CD14-positive monocyte (primary cell): ENCODE measurements at regions not wholly inside any gene's neighbourhood (a gene's known extent, or its start where the extent isn't known, plus 50 kb on each side); places are given as distances from the start of the nearest gene placed in this dataset.
"Not testable (repeated sequence)": the region's sequence is repeated elsewhere in the genome, so short reads cannot be mapped to it uniquely, and the experiment has no call there.

Source experiments
- DNase-seq, 3 donors: peaks; one replicate each; pipeline ENCODE4 v3.0.0-alpha.2; 2011 to 2022
- H2AFZ ChIP-seq: 2 replicates; pipeline ENCODE4 v1.6.0; 2012; ENCODE audit warnings: mild to moderate bottlenecking, low read depth, low read length, inconsistent platforms; ENCODE audit not compliant: insufficient read depth, poor library complexity, severe bottlenecking
- H3K27ac ChIP-seq, 2 donors: 1 replicate in 1 of 2; 2 replicates in 1 of 2; pipeline ENCODE4 v1.5.1; 2012 to 2013; ENCODE audit warnings: low read length in 2 of 2, control low read depth in 1 of 2, inconsistent platforms in 1 of 2, low read depth in 1 of 2, mild to moderate bottlenecking in 1 of 2
- H3K27me3 ChIP-seq, 2 donors: one replicate each; pipeline versions ENCODE4 v1.6.0 to v1.6.1; 2011 to 2013; ENCODE audit warnings: low read length in 2 of 2; ENCODE audit not compliant: control insufficient read depth in 2 of 2, insufficient read depth in 2 of 2
- H3K36me3 ChIP-seq, 2 donors: replicated peaks in 1 of 2; 1 replicate in 1 of 2; 2 replicates in 1 of 2; pipeline versions ENCODE4 v1.5.1 to v1.6.1; 2012 to 2013; ENCODE audit warnings: low read length in 2 of 2, control low read depth in 1 of 2, inconsistent platforms in 1 of 2, mild to moderate bottlenecking in 1 of 2; ENCODE audit not compliant: insufficient read depth in 2 of 2, control insufficient read depth in 1 of 2
- H3K4me1 ChIP-seq, 2 donors: 1 replicate in 1 of 2; 2 replicates in 1 of 2; pipeline versions ENCODE4 v1.5.1 to v1.6.1; 2012 to 2013; ENCODE audit warnings: low read length in 2 of 2, control low read depth in 1 of 2, inconsistent platforms in 1 of 2, mild to moderate bottlenecking in 1 of 2, moderate library complexity in 1 of 2; ENCODE audit not compliant: insufficient read depth in 2 of 2, control insufficient read depth in 1 of 2
- H3K4me2 ChIP-seq: replicated peaks from 2 replicates; pipeline ENCODE3; 2012; ENCODE audit warnings: low read length, moderate library complexity, mild to moderate bottlenecking; ENCODE audit not compliant: poor library complexity, severe bottlenecking; ENCODE audit errors: extremely low read depth
- H3K4me3 ChIP-seq, 3 experiments: fragments of 200-600 bp in 1 of 3; sonication (generic) in 1 of 3; replicated peaks in 1 of 3; 1 replicate in 2 of 3; 2 replicates in 1 of 3; pipeline ENCODE4 v1.5.1; 2011 to 2013; ENCODE audit warnings: low read length in 3 of 3, mild to moderate bottlenecking in 3 of 3, control low read depth in 2 of 3, low read depth in 2 of 3, inconsistent platforms in 1 of 3, moderate library complexity in 1 of 3
- H3K79me2 ChIP-seq: 2 replicates; pipeline ENCODE4 v1.6.0; 2012; ENCODE audit warnings: mild to moderate bottlenecking, control low read depth, inconsistent platforms, low read length, moderate library complexity; ENCODE audit not compliant: insufficient read depth
- H3K9ac ChIP-seq: 2 replicates; pipeline ENCODE4 v1.6.0; 2017; ENCODE audit warnings: low read length, mild to moderate bottlenecking; ENCODE audit not compliant: insufficient read depth, poor library complexity, severe bottlenecking
- H3K9me3 ChIP-seq, 2 donors: replicated peaks in 1 of 2; 1 replicate in 1 of 2; 2 replicates in 1 of 2; pipeline versions ENCODE4 v1.5.1 to v1.6.1; 2012 to 2013; ENCODE audit warnings: low read length in 2 of 2, control low read depth in 1 of 2; ENCODE audit not compliant: control insufficient read depth in 1 of 2, insufficient read depth in 1 of 2
- H4K20me1 ChIP-seq: 2 replicates; pipeline ENCODE4 v1.6.0; 2012; ENCODE audit warnings: mild to moderate bottlenecking, low read length, control low read depth, moderate library complexity; ENCODE audit not compliant: insufficient read depth
- H3K27ac Mint-ChIP-seq, 7 donors: one replicate each; pipeline ENCODE4 v1.8.0; 2020; ENCODE audit warnings: mild to moderate bottlenecking in 7 of 7, mixed read lengths in 7 of 7, moderate library complexity in 6 of 7, inconsistent platforms in 2 of 7
- H3K27me3 Mint-ChIP-seq, 3 donors: one replicate each; pipeline ENCODE4 v1.8.0; 2021 to 2022; ENCODE audit warnings: low read depth in 3 of 3, mild to moderate bottlenecking in 3 of 3, mixed read lengths in 3 of 3, moderate library complexity in 3 of 3, inconsistent platforms in 1 of 3
- H3K36me3 Mint-ChIP-seq, 2 donors: one replicate each; pipeline ENCODE4 v1.8.0; 2020; ENCODE audit warnings: mixed read lengths in 2 of 2, inconsistent platforms in 1 of 2, mild to moderate bottlenecking in 1 of 2
- H3K4me1 Mint-ChIP-seq: one replicate; pipeline ENCODE4 v1.8.0; 2020; ENCODE audit warnings: mild to moderate bottlenecking, mixed read lengths
- H3K4me3 Mint-ChIP-seq, 2 donors: one replicate each; pipeline ENCODE4 v1.8.0; 2020; ENCODE audit warnings: mild to moderate bottlenecking in 2 of 2, mixed read lengths in 2 of 2, moderate library complexity in 1 of 2
- H3K9me3 Mint-ChIP-seq, 7 donors: one replicate each; pipeline ENCODE4 v1.8.0; 2020 to 2022; ENCODE audit warnings: mixed read lengths in 7 of 7, mild to moderate bottlenecking in 6 of 7, moderate library complexity in 6 of 7, inconsistent platforms in 2 of 7
- CTCF ChIP-seq: fragments of 200-600 bp; IDR thresholded peaks from one replicate; pipeline ENCODE4 v1.8.0; 2022; ENCODE audit warnings: antibody characterized with exemption, mild to moderate bottlenecking
- WGBS: methylation state at CpG from one replicate; pipeline ENCODE4 v1.1.5; 2013; ENCODE audit warnings: missing lambda C conversion rate; ENCODE audit not compliant: insufficient coverage; 5-methylcytosine and 5-hydroxymethylcytosine counted together
- intact Hi-C, 2 donors: fragments of 100-400 bp; cut with micrococcal nuclease; formaldehyde crosslinking; loops; one replicate each; pipeline versions ENCODE4 v1.15.0 to v1.15.1; 2023

DNA sequence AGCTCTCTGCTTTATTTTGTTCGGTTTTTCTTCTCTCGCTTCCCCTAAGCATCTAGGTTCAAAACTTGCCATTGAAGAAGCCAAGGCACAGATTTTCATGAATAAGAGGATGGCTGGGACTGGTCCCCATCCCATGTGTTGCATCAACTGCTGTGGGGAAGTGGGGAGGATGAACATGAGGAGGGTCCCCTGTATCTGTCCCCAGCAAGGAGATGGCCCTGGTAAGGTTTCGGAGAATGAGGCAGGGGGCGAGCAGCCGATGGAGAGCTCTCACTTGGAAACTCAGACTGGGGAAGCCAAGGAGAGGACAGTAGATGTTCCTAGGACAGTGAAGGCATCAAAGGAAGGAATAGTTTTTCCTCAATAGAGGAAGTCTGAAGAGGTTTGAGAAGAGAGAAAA lies 142.0 kb upstream of the ATP2B2 start:
- H3K27ac Mint-ChIP-seq = no peak overlapping the region
- Histone ChIP-seq H3K4me1 (no peaks in the 10 kb centered on the region), H2AFZ (no peak overlapping the region), H4K20me1 (no peaks in the 10 kb centered on the region), H3K4me3 (no peak overlapping the region), H3K79me2 (no peaks in the 10 kb centered on the region), H3K27ac (no peak overlapping the region), H3K36me3 (no peaks in the 10 kb centered on the region), H3K9ac (no peak overlapping the region), H3K27me3 (no peaks in the 10 kb centered on the region), H3K4me2 (no peak overlapping the region), H3K9me3 (no peaks in the 10 kb centered on the region)
- DNase-seq = no peak
- no peak for TF ChIP-seq CTCF
- H3K4me1 Mint-ChIP-seq = no peaks in the 10 kb centered on the region
- intact Hi-C loops = no loop called here
- H3K36me3 Mint-ChIP-seq = no peaks in the 10 kb centered on the region
- WGBS = 89% methylated on average over 5 of the region's 5 CpGs
- H3K9me3 Mint-ChIP-seq = peaks cover 0 to 3% (median 2%) of the 10 kb centered on the region in 7 donors
- H3K27me3 Mint-ChIP-seq = peaks cover 5 to 15% (median 5%) of the 10 kb centered on the region in 3 donors
- no peak overlapping the region for H3K4me3 Mint-ChIP-seq

GRCh38 chr3:10648181-10648580 lies 142.8 kb upstream of the ATP2B2 start:
- Histone ChIP-seq H3K36me3 (no peaks in the 10 kb centered on the region), H2AFZ (no peak overlapping the region), H3K27me3 (no peaks in the 10 kb centered on the region), H3K4me3 (no peak overlapping the region), H4K20me1 (no peaks in the 10 kb centered on the region), H3K9ac (no peak overlapping the region), H3K4me2 (no peak overlapping the region), H3K79me2 (no peaks in the 10 kb centered on the region), H3K4me1 (no peaks in the 10 kb centered on the region), H3K9me3 (no peaks in the 10 kb centered on the region), H3K27ac (no peak overlapping the region)
- 73% methylated on average over 3 of the region's 4 CpGs for WGBS
- Mint-ChIP-seq H3K9me3 (peaks cover 0 to 3% (median 2%) of the 10 kb centered on the region in 7 donors), H3K4me3 (no peak overlapping the region), H3K27ac (no peak overlapping the region), H3K36me3 (no peaks in the 10 kb centered on the region), H3K4me1 (no peaks in the 10 kb centered on the region), H3K27me3 (peaks cover 4 to 15% (median 5%) of the 10 kb centered on the region in 3 donors)
- intact Hi-C loops = no loop called here
- DNase-seq = no peak
- TF ChIP-seq CTCF = no peak

DNA sequence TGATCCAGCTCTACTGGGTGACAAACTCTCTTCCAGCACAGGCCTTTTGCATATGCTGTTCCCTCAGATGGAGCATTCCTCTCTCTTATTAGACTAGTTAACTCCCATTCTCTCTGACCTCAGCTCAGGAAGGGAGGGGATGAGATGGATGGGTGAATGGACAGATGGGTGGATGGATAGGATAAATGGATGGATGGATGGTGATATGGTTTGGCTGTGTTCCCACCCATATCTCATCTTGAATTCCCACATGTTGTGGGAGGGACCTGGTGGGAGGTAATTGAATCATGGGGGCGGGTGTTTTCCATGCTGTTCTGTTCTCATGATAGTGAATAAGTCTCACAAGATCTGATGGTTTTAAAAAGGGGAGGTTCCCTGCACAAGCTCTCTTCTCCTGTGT lies 144.1 kb upstream of the ATP2B2 start:
- not testable (repeated sequence) for H3K36me3 Mint-ChIP-seq, H3K9me3 Mint-ChIP-seq
- no CpG with 5 or more reads among the region's 1 CpG for WGBS

More for the DNA sequence above, 144.1 kb upstream of the ATP2B2 start:
- H3K9ac ChIP-seq, H3K4me3 Mint-ChIP-seq, H3K9me3 ChIP-seq, H3K4me1 ChIP-seq, H3K27me3 Mint-ChIP-seq, H4K20me1 ChIP-seq, H3K4me2 ChIP-seq, H3K27me3 ChIP-seq, intact Hi-C loops, H3K4me1 Mint-ChIP-seq, H3K27ac Mint-ChIP-seq, H3K4me3 ChIP-seq, H3K36me3 ChIP-seq, H3K79me2 ChIP-seq, H3K27ac ChIP-seq, H2AFZ ChIP-seq, DNase-seq: not testable (repeated sequence)
